ENCODE measurements at regions not wholly inside any gene's neighbourhood (a gene's known extent, or its start where the extent isn't known, plus 50 kb on each side); places are given as distances from the start of the nearest gene placed in this dataset.

DNA sequence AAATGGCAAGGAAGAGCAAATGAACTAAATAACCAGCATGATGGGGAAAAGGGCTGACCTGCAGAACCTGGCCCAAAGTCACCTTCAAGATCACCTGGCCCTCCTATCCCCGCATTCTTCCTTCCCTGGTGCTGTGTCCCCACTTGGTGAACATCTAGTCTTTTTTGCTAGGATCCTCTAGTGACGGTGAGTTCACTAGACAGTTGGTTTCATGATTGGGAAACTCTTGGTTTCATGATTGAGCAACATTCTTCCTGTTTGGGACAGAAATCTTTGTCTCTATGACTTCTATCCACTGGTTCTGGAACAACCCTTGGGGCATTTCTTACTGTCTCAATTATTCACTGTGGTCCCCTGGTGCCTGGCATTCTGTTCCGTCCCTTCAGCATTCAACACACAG, 50.2 kb upstream of the DAB2IP start:
- DNase-seq (no peak), ATAC-seq (no peak)
- Histone ChIP-seq H3K9me3 (no peaks in the 10 kb centered on the region), H3K4me1 (peaks cover 33% of the 10 kb centered on the region), H3K27ac (no peak overlapping the region), H3K27me3 (ENCODE audit: low read depth) (peaks cover 18% of the 10 kb centered on the region), H3K36me3 (no peaks in the 10 kb centered on the region), H3K4me3 (no peak overlapping the region)
- intact Hi-C loops (cut with DNase I) = no loop called here
- TF ChIP-seq, protein P1, sequence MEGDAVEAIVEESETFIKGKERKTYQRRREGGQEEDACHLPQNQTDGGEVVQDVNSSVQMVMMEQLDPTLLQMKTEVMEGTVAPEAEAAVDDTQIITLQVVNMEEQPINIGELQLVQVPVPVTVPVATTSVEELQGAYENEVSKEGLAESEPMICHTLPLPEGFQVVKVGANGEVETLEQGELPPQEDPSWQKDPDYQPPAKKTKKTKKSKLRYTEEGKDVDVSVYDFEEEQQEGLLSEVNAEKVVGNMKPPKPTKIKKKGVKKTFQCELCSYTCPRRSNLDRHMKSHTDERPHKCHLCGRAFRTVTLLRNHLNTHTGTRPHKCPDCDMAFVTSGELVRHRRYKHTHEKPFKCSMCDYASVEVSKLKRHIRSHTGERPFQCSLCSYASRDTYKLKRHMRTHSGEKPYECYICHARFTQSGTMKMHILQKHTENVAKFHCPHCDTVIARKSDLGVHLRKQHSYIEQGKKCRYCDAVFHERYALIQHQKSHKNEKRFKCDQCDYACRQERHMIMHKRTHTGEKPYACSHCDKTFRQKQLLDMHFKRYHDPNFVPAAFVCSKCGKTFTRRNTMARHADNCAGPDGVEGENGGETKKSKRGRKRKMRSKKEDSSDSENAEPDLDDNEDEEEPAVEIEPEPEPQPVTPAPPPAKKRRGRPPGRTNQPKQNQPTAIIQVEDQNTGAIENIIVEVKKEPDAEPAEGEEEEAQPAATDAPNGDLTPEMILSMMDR (IDR thresholded peaks at IDR 0.05) = no peak

Measured in lower lobe of right lung (tissue), 2 donors.